ENCODE measurements at regions not wholly inside any gene's neighbourhood (a gene's known extent, or its start where the extent isn't known, plus 50 kb on each side); places are given as distances from the start of the nearest gene placed in this dataset.

DNA sequence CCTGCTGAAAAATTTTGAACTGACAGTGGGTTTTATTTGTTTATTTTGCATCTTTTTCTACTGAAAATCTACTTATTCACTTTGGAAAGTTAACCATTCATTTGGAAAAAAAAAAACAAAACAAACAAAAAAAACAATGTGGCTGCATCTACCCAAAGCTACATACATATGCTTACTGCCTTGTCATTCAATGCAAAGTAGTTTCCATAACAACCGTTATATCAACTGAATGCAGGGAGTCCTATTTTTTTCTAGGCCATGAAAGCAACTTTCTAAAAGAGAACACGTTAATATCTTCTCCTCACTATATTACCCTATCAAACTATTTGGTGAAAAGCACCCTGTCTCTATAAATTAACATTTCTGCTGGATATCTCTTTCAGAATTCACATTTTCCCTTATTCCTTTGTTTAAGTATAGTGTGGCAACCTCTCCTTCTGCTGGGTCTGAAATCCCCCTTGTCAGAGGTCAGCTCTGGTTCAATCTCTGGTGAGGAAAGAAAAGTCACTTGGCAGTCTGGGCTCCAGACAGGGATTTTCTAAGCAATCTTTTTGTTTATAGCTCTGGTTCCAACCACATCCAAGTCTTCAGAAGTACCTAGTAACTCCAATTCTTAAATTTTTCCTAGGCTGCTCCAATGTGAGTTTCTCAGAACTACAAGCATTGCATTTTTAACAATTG is 528.4 kb upstream of the TOM1L1 start:
- TF ChIP-seq, protein P1, sequence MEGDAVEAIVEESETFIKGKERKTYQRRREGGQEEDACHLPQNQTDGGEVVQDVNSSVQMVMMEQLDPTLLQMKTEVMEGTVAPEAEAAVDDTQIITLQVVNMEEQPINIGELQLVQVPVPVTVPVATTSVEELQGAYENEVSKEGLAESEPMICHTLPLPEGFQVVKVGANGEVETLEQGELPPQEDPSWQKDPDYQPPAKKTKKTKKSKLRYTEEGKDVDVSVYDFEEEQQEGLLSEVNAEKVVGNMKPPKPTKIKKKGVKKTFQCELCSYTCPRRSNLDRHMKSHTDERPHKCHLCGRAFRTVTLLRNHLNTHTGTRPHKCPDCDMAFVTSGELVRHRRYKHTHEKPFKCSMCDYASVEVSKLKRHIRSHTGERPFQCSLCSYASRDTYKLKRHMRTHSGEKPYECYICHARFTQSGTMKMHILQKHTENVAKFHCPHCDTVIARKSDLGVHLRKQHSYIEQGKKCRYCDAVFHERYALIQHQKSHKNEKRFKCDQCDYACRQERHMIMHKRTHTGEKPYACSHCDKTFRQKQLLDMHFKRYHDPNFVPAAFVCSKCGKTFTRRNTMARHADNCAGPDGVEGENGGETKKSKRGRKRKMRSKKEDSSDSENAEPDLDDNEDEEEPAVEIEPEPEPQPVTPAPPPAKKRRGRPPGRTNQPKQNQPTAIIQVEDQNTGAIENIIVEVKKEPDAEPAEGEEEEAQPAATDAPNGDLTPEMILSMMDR (IDR thresholded peaks at IDR 0.05), result no peak
- TF ChIP-seq POLR2A (IDR thresholded peaks at IDR 0.05), result no peak

All from lower leg skin (tissue), 3 donors.